GM10248 (cell line): ENCODE measurements at regions not wholly inside any gene's neighbourhood (a gene's known extent, or its start where the extent isn't known, plus 50 kb on each side); places are given as distances from the start of the nearest gene placed in this dataset.

Experiments used
- CTCF ChIA-PET: fragments of 300-600 bp; sonication (Branson Sonifier 250); formaldehyde crosslinking; extraction: SDS; loops from one replicate; lab custom pipeline; 2021; ENCODE audit warnings: antibody characterized with exemption; lab: Yijun Ruan, JAX
- POLR2A ChIA-PET: fragments of 350-650 bp; sonication (Branson Sonifier 250); formaldehyde crosslinking; extraction: SDS; loops from one replicate; lab custom pipeline; 2020; ENCODE audit warnings: antibody characterized with exemption; lab: Yijun Ruan, JAX
- DNase-seq: peaks from one replicate; pipeline ENCODE4 v3.0.0; 2012; ENCODE audit errors: extremely low spot score
- TF ChIP-seq, protein P1 (sequence below): IDR thresholded peaks from 2 replicates; pipeline ENCODE4 v1.5.1; 2012; ENCODE audit warnings: mild to moderate bottlenecking, low read depth; ENCODE audit errors: extremely low read depth, missing control alignments, control extremely low read depth

GRCh38 chr10:53699231-53699630 lies 926.6 kb upstream of the MBL2 start:
- ChIA-PET CTCF (no interaction called here), POLR2A (no interaction called here)
- TF ChIP-seq, protein P1, sequence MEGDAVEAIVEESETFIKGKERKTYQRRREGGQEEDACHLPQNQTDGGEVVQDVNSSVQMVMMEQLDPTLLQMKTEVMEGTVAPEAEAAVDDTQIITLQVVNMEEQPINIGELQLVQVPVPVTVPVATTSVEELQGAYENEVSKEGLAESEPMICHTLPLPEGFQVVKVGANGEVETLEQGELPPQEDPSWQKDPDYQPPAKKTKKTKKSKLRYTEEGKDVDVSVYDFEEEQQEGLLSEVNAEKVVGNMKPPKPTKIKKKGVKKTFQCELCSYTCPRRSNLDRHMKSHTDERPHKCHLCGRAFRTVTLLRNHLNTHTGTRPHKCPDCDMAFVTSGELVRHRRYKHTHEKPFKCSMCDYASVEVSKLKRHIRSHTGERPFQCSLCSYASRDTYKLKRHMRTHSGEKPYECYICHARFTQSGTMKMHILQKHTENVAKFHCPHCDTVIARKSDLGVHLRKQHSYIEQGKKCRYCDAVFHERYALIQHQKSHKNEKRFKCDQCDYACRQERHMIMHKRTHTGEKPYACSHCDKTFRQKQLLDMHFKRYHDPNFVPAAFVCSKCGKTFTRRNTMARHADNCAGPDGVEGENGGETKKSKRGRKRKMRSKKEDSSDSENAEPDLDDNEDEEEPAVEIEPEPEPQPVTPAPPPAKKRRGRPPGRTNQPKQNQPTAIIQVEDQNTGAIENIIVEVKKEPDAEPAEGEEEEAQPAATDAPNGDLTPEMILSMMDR: no peak
- no peak for DNase-seq

DNA sequence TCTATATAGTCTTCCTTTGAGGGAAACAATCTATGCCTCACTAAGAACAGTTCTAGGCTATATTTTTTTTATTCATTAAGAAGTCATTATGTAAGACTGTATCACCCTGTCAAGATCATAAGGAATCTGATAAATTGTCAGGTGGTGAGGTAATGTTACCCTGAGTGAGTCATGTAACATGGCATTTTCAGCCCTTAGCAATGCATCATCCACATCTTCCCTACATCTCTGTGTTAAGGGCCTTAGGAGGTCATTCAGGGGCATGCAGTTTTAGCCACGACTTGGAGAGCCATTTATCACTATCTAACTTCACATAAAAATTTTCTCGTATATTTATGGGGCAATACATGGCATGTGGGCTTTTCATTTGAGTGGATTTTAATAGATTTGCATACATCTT lies 924.5 kb upstream of the MBL2 start:
- no peak for DNase-seq
- TF ChIP-seq, protein P1: no peak
- ChIA-PET CTCF (no interaction called here), POLR2A (no interaction called here)

DNA sequence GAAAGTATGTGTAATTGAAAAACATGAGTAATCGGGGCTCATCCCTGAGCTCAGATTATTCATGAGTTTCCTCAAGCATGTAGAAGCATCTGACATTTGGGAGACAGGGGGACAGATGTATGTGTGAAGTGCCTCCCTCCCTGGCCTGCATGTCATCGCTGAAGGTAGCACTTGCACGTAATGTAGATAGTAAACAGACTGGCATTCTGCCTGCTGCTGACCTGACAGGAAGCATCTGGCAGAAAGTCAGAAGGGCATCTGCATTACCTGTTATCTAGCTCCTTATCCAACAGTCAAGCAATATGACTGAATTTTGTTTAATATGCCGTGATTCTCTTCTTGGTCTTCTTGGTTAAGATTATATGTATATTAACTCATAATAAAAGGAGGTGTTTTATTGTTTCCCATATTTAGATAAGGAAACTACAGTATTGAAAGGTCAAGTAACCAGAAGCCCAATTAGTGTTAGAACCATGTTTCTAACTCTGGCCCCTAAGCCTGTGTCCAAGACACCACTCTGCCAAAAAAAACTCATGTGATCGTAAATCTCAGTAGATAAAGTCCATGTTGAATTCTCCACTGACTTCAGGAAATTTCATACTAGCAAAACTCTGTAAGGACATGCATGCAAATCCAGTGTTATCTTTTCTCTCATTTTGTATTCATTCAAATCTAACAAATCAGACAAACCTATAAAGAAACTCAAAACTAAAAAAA lies 918.1 kb upstream of the MBL2 start:
- no peak for DNase-seq
- CTCF ChIA-PET: interaction anchor here (1.1 kb wide), 1 partner anchor 14 kb away, joined by 3 read pairs; no protein-coding TSS in a partner anchor
- POLR2A ChIA-PET: no interaction called here
- TF ChIP-seq, protein P1: no peak

- TF ChIP-seq, protein P1: no peak
- no peak for DNase-seq
- POLR2A ChIA-PET: no interaction called here
- CTCF ChIA-PET: no interaction called here
Measured at GRCh38 chr10:53687800-53688199, 915.2 kb upstream of the MBL2 start.

DNA sequence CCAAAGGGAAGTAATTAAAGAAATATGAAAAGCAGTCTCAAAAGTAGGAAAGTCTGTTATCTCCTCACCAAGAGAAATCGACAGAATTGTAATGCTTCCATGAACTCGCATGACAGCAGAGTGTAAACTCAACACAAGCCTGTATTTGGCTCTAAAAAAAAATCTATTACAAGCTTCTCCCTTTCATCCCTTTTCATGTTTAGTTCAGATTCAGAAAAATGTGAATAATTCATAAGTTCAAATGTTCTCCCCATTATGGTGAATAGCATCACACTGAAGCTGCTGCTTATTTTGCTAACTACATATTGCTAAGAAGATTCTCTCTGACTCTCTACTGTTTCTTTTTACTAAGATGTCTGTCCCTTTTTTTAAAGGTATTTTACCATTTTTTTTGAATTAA lies 910.3 kb upstream of the MBL2 start:
- POLR2A ChIA-PET: no interaction called here
- no peak for DNase-seq
- CTCF ChIA-PET: no interaction called here
- TF ChIP-seq, protein P1: no peak

GRCh38 chr10:53682458-53682857 lies 909.9 kb upstream of the MBL2 start:
- TF ChIP-seq, protein P1: no peak
- POLR2A ChIA-PET: no interaction called here
- DNase-seq: no peak
- CTCF ChIA-PET: no interaction called here

GRCh38 chr10:53679666-53680065 lies 907.1 kb upstream of the MBL2 start:
- ChIA-PET CTCF (no interaction called here), POLR2A (no interaction called here)
- TF ChIP-seq, protein P1: no peak
- DNase-seq: no peak
